ENCODE measurements at regions not wholly inside any gene's neighbourhood (a gene's known extent, or its start where the extent isn't known, plus 50 kb on each side); places are given as distances from the start of the nearest gene placed in this dataset.

- Histone ChIP-seq H2BK20ac (ENCODE audit: low read depth, low read length) (no peak overlapping the region), H3K4ac (ENCODE audit: low read depth, low read length) (no peak overlapping the region), H3K4me1 (ENCODE audit: control insufficient read depth, insufficient read depth, low read length) (no peaks in the 10 kb centered on the region), H3K27me3 (ENCODE audit: control insufficient read depth, insufficient read depth, low read length) (no peaks in the 10 kb centered on the region), H4K5ac (ENCODE audit: low read depth, low read length) (no peak overlapping the region), H3K36me3 (ENCODE audit: control insufficient read depth, insufficient read depth, low read length) (no peaks in the 10 kb centered on the region), H2AK9ac (replicated peaks; ENCODE audit: low read depth, low read length, poor library complexity) (no peak overlapping the region), H2BK15ac (ENCODE audit: low read depth, low read length) (no peak overlapping the region), H2AK5ac (ENCODE audit: low read depth, low read length) (no peak overlapping the region), H3K27ac (ENCODE audit: insufficient read depth, low read length) (no peak overlapping the region), H4K91ac (ENCODE audit: insufficient read depth, low read depth, low read length) (no peak overlapping the region), H4K20me1 (ENCODE audit: insufficient read depth, low read length) (no peaks in the 10 kb centered on the region), H3K79me1 (ENCODE audit: low read depth in 1 of 2, low read length in 2 of 2) (no peaks in the 10 kb centered on the region), H3K56ac (ENCODE audit: extremely low read depth, insufficient read depth, low read length) (no peak overlapping the region), H4K8ac (ENCODE audit: low read depth in 2 of 2, low read length in 2 of 2) (no peak overlapping the region), H3K4me2 (ENCODE audit: low read depth, low read length) (no peak overlapping the region), H3K14ac (replicated peaks; ENCODE audit: low read depth, low read length) (no peak overlapping the region), H2BK5ac (ENCODE audit: low read depth, low read length, poor library complexity, severe bottlenecking) (no peak overlapping the region), H3K23ac (ENCODE audit: low read depth, low read length) (no peak overlapping the region), H3K9me3 (ENCODE audit: control insufficient read depth, insufficient read depth, low read length) (no peaks in the 10 kb centered on the region), H3K4me3 (ENCODE audit: insufficient read depth, low read depth, low read length) (no peak overlapping the region), H3K18ac (ENCODE audit: low read depth, low read length) (no peak overlapping the region), H2AFZ (replicated peaks; ENCODE audit: low read length, poor library complexity) (no peak overlapping the region), H2BK120ac (ENCODE audit: low read depth, low read length) (no peak overlapping the region), H3K9ac (ENCODE audit: low read depth, low read length) (no peak overlapping the region), H3K9me1 (ENCODE audit: insufficient read depth, low read length) (no peaks in the 10 kb centered on the region)
- POLR2A ChIA-PET (ENCODE audit: unreplicated experiment): no interaction called here
- ATAC-seq (ENCODE audit: low read depth) (no peak), DNase-seq (no peak)
- dilution Hi-C loops (cut with HindIII; ENCODE audit: low sequenced_read_pairs, unreplicated experiment): no loop called here
- 60% methylated on average over 1 of the region's 4 CpGs; no CpG with 5 or more reads in 1 of the 2 experiments for WGBS, 2 experiments (ENCODE audit: extremely low coverage in 2 of 2, insufficient read length in 1 of 2)
- in situ Hi-C loops (cut with MboI; ENCODE audit: low sequenced_read_pairs): no loop called here
- TF ChIP-seq SMC3 (IDR thresholded peaks at IDR 0.05; ENCODE audit: low read depth, low read length) (no peak), RAD21 (IDR thresholded peaks at IDR 0.05; ENCODE audit: low read length) (no peak), BHLHE40 (IDR thresholded peaks at IDR 0.05; ENCODE audit: low read depth, low read length) (no peak), MAFK (IDR thresholded peaks at IDR 0.05; ENCODE audit: low read depth, low read length) (no peak), NFE2L2 (IDR thresholded peaks at IDR 0.05; ENCODE audit: low read depth, low read length) (no peak), MAZ (IDR thresholded peaks at IDR 0.05; ENCODE audit: borderline replicate concordance, low read depth, low read length) (no peak), USF2 (IDR thresholded peaks at IDR 0.05; ENCODE audit: low read depth, low read length) (no peak), POLR2A (IDR thresholded peaks at IDR 0.05; ENCODE audit: low read depth, low read length) (no peak), MXI1 (IDR thresholded peaks at IDR 0.05; ENCODE audit: borderline replicate concordance, low read depth, low read length) (no peak), CEBPB (IDR thresholded peaks at IDR 0.05; ENCODE audit: low read depth, low read length) (no peak), FOS (IDR thresholded peaks at IDR 0.05; ENCODE audit: low read depth, low read length) (no peak), CTCF (conservative IDR thresholded peaks at IDR 0.05; ENCODE audit: low read depth, low read length) (no peak), RCOR1 (IDR thresholded peaks at IDR 0.05; ENCODE audit: insufficient replicate concordance, low read length) (no peak), ELK1 (IDR thresholded peaks at IDR 0.05; ENCODE audit: borderline replicate concordance, low read depth, low read length) (no peak), CHD1 (IDR thresholded peaks at IDR 0.05; ENCODE audit: low read depth, low read length) (no peak), RFX5 (IDR thresholded peaks at IDR 0.05; ENCODE audit: low read depth, low read length) (no peak)
- intact Hi-C loops (cut with micrococcal nuclease): no loop called here
- no TSS peak for BruUV-seq (replicated peaks)
- CTCF ChIA-PET: no interaction called here
Observed at GRCh38 chr6:19578481-19578880, 258.7 kb upstream of the ID4 start.

All from IMR-90 (cell line).